Common myeloid progenitor, CD34-positive (primary cell): ENCODE measurements at regions not wholly inside any gene's neighbourhood (a gene's known extent, or its start where the extent isn't known, plus 50 kb on each side); places are given as distances from the start of the nearest gene placed in this dataset.
A peak's percentile ranks its signal among the peaks of the same experiment; 100 is the strongest.

Source experiments
- CTCF ChIA-PET: fragments of 350-600 bp; sonication (Branson Sonifier 250); formaldehyde crosslinking; loops from one replicate; lab custom pipeline; 2021; ENCODE audit warnings: antibody characterized with exemption; lab: Charles Lee
- POLR2A ChIA-PET: fragments of 350-600 bp; sonication (Branson Sonifier 250); formaldehyde crosslinking; loops from one replicate; lab custom pipeline; 2021; ENCODE audit warnings: antibody characterized with exemption; lab: Charles Lee
- DNase-seq, 3 donors: peaks; one replicate each; pipeline versions ENCODE4 v3.0.0 to v3.0.0-alpha.2; 2013
- H3K27ac ChIP-seq, 2 experiments: 1 replicate in 1 of 2; 2 replicates in 1 of 2; pipeline ENCODE4 v1.7.0; 2013; ENCODE audit warnings: inconsistent platforms in 2 of 2, low read length in 2 of 2, mild to moderate bottlenecking in 2 of 2, low read depth in 1 of 2, moderate library complexity in 1 of 2; ENCODE audit not compliant: severe bottlenecking in 2 of 2, insufficient read depth in 1 of 2, poor library complexity in 1 of 2
- H3K27me3 ChIP-seq, 5 experiments: replicated peaks in 2 of 5; 1 replicate in 3 of 5; 2 replicates in 2 of 5; pipeline versions ENCODE4 v1.6.1 to v1.7.0; 2013; ENCODE audit warnings: low read length in 4 of 5, mild to moderate bottlenecking in 2 of 5, moderate library complexity in 2 of 5, inconsistent platforms in 1 of 5; ENCODE audit not compliant: insufficient read depth in 5 of 5, control insufficient read depth in 4 of 5
- H3K36me3 ChIP-seq, 4 experiments: 1 replicate in 2 of 4; 2 replicates in 2 of 4; pipeline versions ENCODE4 v1.6.1 to v1.7.0; 2013; ENCODE audit warnings: low read length in 3 of 4, control low read depth in 1 of 4, mild to moderate bottlenecking in 1 of 4; ENCODE audit not compliant: control insufficient read depth in 4 of 4, insufficient read depth in 4 of 4
- H3K4me1 ChIP-seq, 4 experiments: 1 replicate in 3 of 4; 2 replicates in 1 of 4; pipeline versions ENCODE4 v1.6.1 to v1.7.1; 2013; ENCODE audit warnings: low read length in 3 of 4, mild to moderate bottlenecking in 3 of 4, control low read depth in 1 of 4, inconsistent platforms in 1 of 4, moderate library complexity in 1 of 4; ENCODE audit not compliant: control insufficient read depth in 4 of 4, insufficient read depth in 4 of 4; ENCODE audit errors: control extremely low read depth in 1 of 4
- H3K4me3 ChIP-seq, 7 experiments: 1 replicate in 4 of 7; 2 replicates in 3 of 7; pipeline versions ENCODE4 v1.5.1 to v1.7.0; 2013; ENCODE audit warnings: mild to moderate bottlenecking in 7 of 7, low read length in 6 of 7, moderate library complexity in 6 of 7, inconsistent platforms in 2 of 7, low read depth in 2 of 7, control low read depth in 1 of 7; ENCODE audit not compliant: insufficient read depth in 4 of 7, control insufficient read depth in 1 of 7; ENCODE audit errors: extremely low read depth in 1 of 7
- H3K9me3 ChIP-seq, 5 experiments: 1 replicate in 4 of 5; 2 replicates in 1 of 5; pipeline versions ENCODE4 v1.6.1 to v1.7.1; 2013; ENCODE audit warnings: low read length in 4 of 5, mild to moderate bottlenecking in 2 of 5, inconsistent platforms in 1 of 5, low read depth in 1 of 5, moderate library complexity in 1 of 5; ENCODE audit not compliant: control insufficient read depth in 4 of 5, insufficient read depth in 2 of 5; ENCODE audit errors: control extremely low read depth in 1 of 5
- WGBS: methylation state at CpG from one replicate; pipeline ENCODE4 v1.1.5; 2013; ENCODE audit not compliant: insufficient coverage; 5-methylcytosine and 5-hydroxymethylcytosine counted together

- H3K27me3 ChIP-seq: peaks cover 8 to 36% (median 12%) of the 10 kb centered on the region in 5 experiments
- no peaks in the 10 kb centered on the region for H3K4me1 ChIP-seq
- WGBS: no CpG with 5 or more reads among the region's 1 CpG
- H3K27ac ChIP-seq: no peak overlapping the region
- POLR2A ChIA-PET: no interaction called here
- CTCF ChIA-PET: interaction anchor here (1.1 kb wide), 1 partner anchor 36 kb away, joined by 5 read pairs; no protein-coding TSS in a partner anchor
- H3K9me3 ChIP-seq: no peaks in the 10 kb centered on the region
- H3K4me3 ChIP-seq: no peak overlapping the region
- H3K36me3 ChIP-seq: no peaks in the 10 kb centered on the region
- DNase-seq: no peak
Observed at GRCh38 chr12:81956468-81956860, 197.3 kb upstream of the PPFIA2 start.

GRCh38 chr12:81953541-81953940 lies 194.4 kb upstream of the PPFIA2 start:
- 83% methylated on average over 1 of the region's 2 CpGs for WGBS
- H3K4me1 ChIP-seq: peaks cover 9 to 16% (median 14%) of the 10 kb centered on the region in 4 experiments
- no peak overlapping the region for H3K27ac ChIP-seq
- H3K27me3 ChIP-seq: peaks cover 6 to 44% (median 13%) of the 10 kb centered on the region in 5 experiments
- no peaks in the 10 kb centered on the region for H3K9me3 ChIP-seq
- H3K36me3 ChIP-seq: no peaks in the 10 kb centered on the region
- POLR2A ChIA-PET: no interaction called here
- peak in 1 of 3 donors; percentile 4 for DNase-seq
- H3K4me3 ChIP-seq: no peak overlapping the region
- CTCF ChIA-PET: no interaction called here

GRCh38 chr12:81950871-81951270 lies 191.7 kb upstream of the PPFIA2 start:
- Histone ChIP-seq H3K9me3 (no peaks in the 10 kb centered on the region), H3K27ac (no peak overlapping the region), H3K36me3 (no peaks in the 10 kb centered on the region), H3K27me3 (peaks cover 2 to 53% (median 17%) of the 10 kb centered on the region in 5 experiments), H3K4me1 (peaks cover 9 to 16% (median 14%) of the 10 kb centered on the region in 4 experiments), H3K4me3 (no peak overlapping the region)
- POLR2A ChIA-PET: no interaction called here
- CTCF ChIA-PET: interaction anchor here (0.8 to 1.0 kb wide), 2 partner anchors 11 to 42 kb away, joined by 3 to 4 read pairs; no protein-coding TSS in a partner anchor
- 89% methylated on average over 1 of the region's 3 CpGs for WGBS
- no peak for DNase-seq

GRCh38 chr12:81949841-81950308 lies 190.7 kb upstream of the PPFIA2 start:
- H3K4me1 ChIP-seq: peaks cover 9 to 16% (median 14%) of the 10 kb centered on the region in 4 experiments
- peak; percentile 15 to 75 (median 60) for DNase-seq
- ChIA-PET CTCF (interaction anchor here (0.5 to 1.6 kb wide), 2 partner anchors 10 to 429 kb away, joined by 3 to 5 read pairs; no protein-coding TSS in a partner anchor), POLR2A (no interaction called here)
- H3K36me3 ChIP-seq: no peaks in the 10 kb centered on the region
- no peak overlapping the region for H3K27ac ChIP-seq
- no peaks in the 10 kb centered on the region for H3K9me3 ChIP-seq
- peak overlapping the region in 1 of 7 experiments; percentile 12 for H3K4me3 ChIP-seq
- peaks cover 2 to 61% (median 17%) of the 10 kb centered on the region in 5 experiments for H3K27me3 ChIP-seq
- WGBS: 0% methylated on average over 1 of the region's 2 CpGs

GRCh38 chr12:81949416-81949815 lies 190.3 kb upstream of the PPFIA2 start:
- CTCF ChIA-PET: interaction anchor here (1.6 kb wide), 1 partner anchor 10 kb away, joined by 3 read pairs; no protein-coding TSS in a partner anchor
- 0% methylated on average over 1 of the region's 2 CpGs for WGBS
- Histone ChIP-seq H3K27me3 (peaks cover 2 to 65% (median 17%) of the 10 kb centered on the region in 5 experiments), H3K36me3 (no peaks in the 10 kb centered on the region), H3K4me3 (peak overlapping the region in 2 of 7 experiments; percentile 12 to 26), H3K4me1 (peaks cover 9 to 16% (median 14%) of the 10 kb centered on the region in 4 experiments), H3K9me3 (no peaks in the 10 kb centered on the region), H3K27ac (no peak overlapping the region)
- DNase-seq: peak in 2 of 3 donors; percentile 53 to 68
- POLR2A ChIA-PET: no interaction called here

- CTCF ChIA-PET: no interaction called here
- peaks cover 0 to 54% (median 6%) of the 10 kb centered on the region in 5 experiments for H3K27me3 ChIP-seq
Observed at GRCh38 chr12:81944886-81945285, 185.7 kb upstream of the PPFIA2 start.

GRCh38 chr12:81942594-81942993 lies 183.4 kb upstream of the PPFIA2 start:
- Histone ChIP-seq H3K4me1 (peaks cover 10 to 18% (median 14%) of the 10 kb centered on the region in 4 experiments), H3K27me3 (peaks cover 0 to 64% (median 12%) of the 10 kb centered on the region in 5 experiments), H3K27ac (no peak overlapping the region), H3K36me3 (no peaks in the 10 kb centered on the region), H3K9me3 (peaks cover 0 to 2% (median 0%) of the 10 kb centered on the region in 5 experiments), H3K4me3 (peak overlapping the region in 1 of 7 experiments; percentile 7)
- ChIA-PET CTCF (no interaction called here), POLR2A (no interaction called here)
- 0% methylated on average over 2 of the region's 4 CpGs for WGBS
- peak; percentile 63 to 85 (median 76) for DNase-seq

More at GRCh38 chr12:81944886-81945285, 185.7 kb upstream of the PPFIA2 start:
- H3K4me1 ChIP-seq: peaks cover 17 to 29% (median 24%) of the 10 kb centered on the region in 4 experiments
- WGBS: 40% methylated on average over 1 of the region's 2 CpGs
- DNase-seq: no peak
- H3K4me3 ChIP-seq: no peak overlapping the region
- H3K36me3 ChIP-seq: no peaks in the 10 kb centered on the region
- POLR2A ChIA-PET: no interaction called here
- H3K9me3 ChIP-seq: no peaks in the 10 kb centered on the region
- no peak overlapping the region for H3K27ac ChIP-seq
